CD4-positive, alpha-beta T cell (primary cell): ENCODE measurements at regions not wholly inside any gene's neighbourhood (a gene's known extent, or its start where the extent isn't known, plus 50 kb on each side); places are given as distances from the start of the nearest gene placed in this dataset.

Experiments
- ATAC-seq: fragments of 200-7000 bp; cut with Tn5 transposase; one replicate; pipeline ENCODE4 v1.10.0; 2022; ENCODE audit warnings: mild to moderate bottlenecking; ENCODE audit not compliant: poor library complexity
- CTCF ChIA-PET: fragments of 350-600 bp; sonication (Branson Sonifier 250); formaldehyde crosslinking; loops from one replicate; lab custom pipeline; 2021; ENCODE audit warnings: antibody characterized with exemption, inconsistent platforms; lab: Charles Lee
- POLR2A ChIA-PET: fragments of 350-600 bp; sonication (Branson Sonifier 250); formaldehyde crosslinking; loops from one replicate; lab custom pipeline; 2021; ENCODE audit warnings: antibody characterized with exemption, inconsistent platforms; lab: Charles Lee
- DNase-seq, 14 experiments: peaks; one replicate each; pipeline ENCODE4 v3.0.0-alpha.2; 2013 to 2020; ENCODE audit warnings: mixed read lengths in 2 of 14
- H3K27ac ChIP-seq, 2 donors: one replicate each; pipeline versions ENCODE4 v1.5.1 to v1.7.0; 2013; ENCODE audit warnings: low read length in 2 of 2, low read depth in 1 of 2, mild to moderate bottlenecking in 1 of 2
- H3K27me3 ChIP-seq, 2 experiments: 1 replicate in 1 of 2; 2 replicates in 1 of 2; pipeline versions ENCODE4 v1.6.1 to v1.7.0; 2013; ENCODE audit warnings: low read length in 2 of 2, control low read depth in 1 of 2, mild to moderate bottlenecking in 1 of 2, moderate library complexity in 1 of 2; ENCODE audit not compliant: insufficient read depth in 2 of 2, control insufficient read depth in 1 of 2
- H3K36me3 ChIP-seq: one replicate; pipeline ENCODE4 v1.6.1; 2013; ENCODE audit warnings: low read length, control low read depth; ENCODE audit not compliant: insufficient read depth
- H3K4me1 ChIP-seq: one replicate; pipeline ENCODE4 v1.6.1; 2013; ENCODE audit warnings: low read length, control low read depth; ENCODE audit not compliant: insufficient read depth
- H3K4me3 ChIP-seq: one replicate; pipeline ENCODE4 v1.5.1; 2013; ENCODE audit warnings: mild to moderate bottlenecking, low read length, moderate library complexity
- H3K9me3 ChIP-seq, 2 experiments: 1 replicate in 1 of 2; 2 replicates in 1 of 2; pipeline versions ENCODE4 v1.6.1 to v1.7.0; 2013; ENCODE audit warnings: low read length in 2 of 2, mild to moderate bottlenecking in 2 of 2, control low read depth in 1 of 2, moderate library complexity in 1 of 2; ENCODE audit not compliant: control insufficient read depth in 1 of 2, insufficient read depth in 1 of 2
- H3K27ac Mint-ChIP-seq: one replicate; pipeline ENCODE4 v1.8.0; 2020; ENCODE audit warnings: mixed read lengths
- H3K27me3 Mint-ChIP-seq: one replicate; pipeline ENCODE4 v1.8.0; 2021; ENCODE audit warnings: mixed read lengths
- H3K36me3 Mint-ChIP-seq: one replicate; pipeline ENCODE4 v1.8.0; 2021; ENCODE audit warnings: low read depth, mixed read lengths
- H3K4me1 Mint-ChIP-seq: one replicate; pipeline ENCODE4 v1.8.0; 2021; ENCODE audit warnings: low read depth, mixed read lengths
- H3K4me3 Mint-ChIP-seq: one replicate; pipeline ENCODE4 v1.8.0; 2020; ENCODE audit warnings: mild to moderate bottlenecking, mixed read lengths
- H3K9me3 Mint-ChIP-seq: one replicate; pipeline ENCODE4 v1.8.0; 2020; ENCODE audit warnings: mixed read lengths
- CTCF ChIP-seq: fragments of 200-600 bp; IDR thresholded peaks from one replicate; pipeline ENCODE4 v1.8.0; 2022; ENCODE audit warnings: antibody characterized with exemption, mild to moderate bottlenecking
- intact Hi-C, 2 experiments: fragments of 100-400 bp; cut with DNase I in 1 of 2; cut with micrococcal nuclease in 1 of 2; formaldehyde crosslinking; loops; one replicate each; pipeline versions ENCODE4 v1.15.1 to v1.9.0; 2023 to 2025; cut with DNase I, micrococcal nuclease

GRCh38 chr2:133682347-133682746 lies 114.1 kb upstream of the NCKAP5 start:
- ChIA-PET POLR2A (no interaction called here), CTCF (no interaction called here)
- intact Hi-C loops, result no loop called here
- H3K4me1 Mint-ChIP-seq, result no peaks in the 10 kb centered on the region
- Histone ChIP-seq H3K4me1 (no peaks in the 10 kb centered on the region), H3K9me3 (no peaks in the 10 kb centered on the region), H3K27me3 (no peaks in the 10 kb centered on the region), H3K36me3 (no peaks in the 10 kb centered on the region), H3K4me3 (no peak overlapping the region), H3K27ac (no peak overlapping the region)
- H3K4me3 Mint-ChIP-seq, result no peak overlapping the region
- no peaks in the 10 kb centered on the region for H3K27me3 Mint-ChIP-seq
- H3K27ac Mint-ChIP-seq, result no peak overlapping the region
- TF ChIP-seq CTCF, result no peak
- no peaks in the 10 kb centered on the region for H3K36me3 Mint-ChIP-seq
- peaks cover 6% of the 10 kb centered on the region for H3K9me3 Mint-ChIP-seq
- DNase-seq (no peak), ATAC-seq (no peak)

GRCh38 chr2:133682906-133683305 lies 114.6 kb upstream of the NCKAP5 start:
- no peak for ATAC-seq
- H3K36me3 ChIP-seq, result no peaks in the 10 kb centered on the region
- H3K27me3 Mint-ChIP-seq, result no peaks in the 10 kb centered on the region
- H3K4me1 ChIP-seq, result no peaks in the 10 kb centered on the region
- H3K27ac ChIP-seq, result no peak overlapping the region
- no peaks in the 10 kb centered on the region for H3K27me3 ChIP-seq
- intact Hi-C loops, result no loop called here
- CTCF ChIA-PET, result no interaction called here
- no peaks in the 10 kb centered on the region for H3K4me1 Mint-ChIP-seq
- no peaks in the 10 kb centered on the region for H3K9me3 ChIP-seq
- POLR2A ChIA-PET, result no interaction called here
- H3K9me3 Mint-ChIP-seq, result peaks cover 9% of the 10 kb centered on the region
- no peaks in the 10 kb centered on the region for H3K36me3 Mint-ChIP-seq
- no peak overlapping the region for H3K4me3 ChIP-seq
- no peak for DNase-seq
- H3K27ac Mint-ChIP-seq, result no peak overlapping the region
- no peak overlapping the region for H3K4me3 Mint-ChIP-seq
- no peak for TF ChIP-seq CTCF

- CTCF ChIA-PET, result no interaction called here
- no peaks in the 10 kb centered on the region for H3K4me1 ChIP-seq
- POLR2A ChIA-PET, result no interaction called here
- H3K36me3 ChIP-seq, result no peaks in the 10 kb centered on the region
- no peaks in the 10 kb centered on the region for H3K4me1 Mint-ChIP-seq
- no peaks in the 10 kb centered on the region for H3K9me3 ChIP-seq
- no peak overlapping the region for H3K4me3 ChIP-seq
- DNase-seq, result no peak
- no peaks in the 10 kb centered on the region for H3K27me3 ChIP-seq
- no peak for TF ChIP-seq CTCF
- H3K4me3 Mint-ChIP-seq, result no peak overlapping the region
- peaks cover 6% of the 10 kb centered on the region for H3K9me3 Mint-ChIP-seq
- no peak overlapping the region for H3K27ac ChIP-seq
- no peak for ATAC-seq
- no peaks in the 10 kb centered on the region for H3K27me3 Mint-ChIP-seq
- no peaks in the 10 kb centered on the region for H3K36me3 Mint-ChIP-seq
- H3K27ac Mint-ChIP-seq, result no peak overlapping the region
- intact Hi-C loops, result no loop called here
Measured at GRCh38 chr2:133685636-133686215, 117.5 kb upstream of the NCKAP5 start.
